Endodermal cell (in vitro differentiated cells): ENCODE measurements at regions not wholly inside any gene's neighbourhood (a gene's known extent, or its start where the extent isn't known, plus 50 kb on each side); places are given as distances from the start of the nearest gene placed in this dataset.

ENCODE experiments used
- DNase-seq: peaks from one replicate; pipeline ENCODE4 v3.0.0-alpha.2; 2017
- H3K27ac ChIP-seq: 2 replicates; pipeline ENCODE4 v1.5.1; 2013; ENCODE audit warnings: mild to moderate bottlenecking, low read depth, low read length, moderate library complexity
- H3K27me3 ChIP-seq: 2 replicates; pipeline ENCODE4 v1.6.1; 2013; ENCODE audit warnings: mild to moderate bottlenecking, low read length, moderate library complexity; ENCODE audit not compliant: insufficient read depth, control insufficient read depth, poor library complexity, severe bottlenecking
- H3K36me3 ChIP-seq: 2 replicates; pipeline ENCODE4 v1.7.0; 2013; ENCODE audit warnings: mild to moderate bottlenecking, low read length, moderate library complexity; ENCODE audit not compliant: control insufficient read depth, insufficient read depth
- H3K4me1 ChIP-seq: one replicate; pipeline ENCODE4 v1.7.0; 2013; ENCODE audit warnings: low read length; ENCODE audit not compliant: control insufficient read depth, insufficient read depth
- H3K4me3 ChIP-seq: 2 replicates; pipeline ENCODE4 v1.5.1; 2013; ENCODE audit warnings: mild to moderate bottlenecking, low read length, moderate library complexity
- H3K9ac ChIP-seq: 2 replicates; pipeline ENCODE4 v1.6.1; 2013; ENCODE audit warnings: mild to moderate bottlenecking, low read length, moderate library complexity; ENCODE audit not compliant: poor library complexity, severe bottlenecking; ENCODE audit errors: extremely low read depth
- H3K9me3 ChIP-seq: 2 replicates; pipeline ENCODE4 v1.6.1; 2013; ENCODE audit warnings: mild to moderate bottlenecking, low read length, moderate library complexity; ENCODE audit not compliant: control insufficient read depth
- H3K27ac Mint-ChIP-seq: 2 replicates; pipeline ENCODE4 v1.8.0; 2020; ENCODE audit warnings: mixed read lengths
- H3K27me3 Mint-ChIP-seq: 2 replicates; pipeline ENCODE4 v1.8.0; 2021; ENCODE audit warnings: mild to moderate bottlenecking, mixed read lengths; ENCODE audit not compliant: insufficient read depth
- H3K36me3 Mint-ChIP-seq: 2 replicates; pipeline ENCODE4 v1.8.0; 2020; ENCODE audit warnings: low read depth, mixed read lengths
- H3K4me1 Mint-ChIP-seq: 2 replicates; pipeline ENCODE4 v1.8.0; 2020; ENCODE audit warnings: mixed read lengths
- H3K4me3 Mint-ChIP-seq: 2 replicates; pipeline ENCODE4 v1.8.0; 2020; ENCODE audit warnings: mild to moderate bottlenecking, moderate library complexity, mixed read lengths
- H3K9me3 Mint-ChIP-seq: 2 replicates; pipeline ENCODE4 v1.8.0; 2020; ENCODE audit warnings: mild to moderate bottlenecking, mixed read lengths
- CTCF ChIP-seq: fragments of 200-600 bp; sonication (generic); conservative IDR thresholded peaks from 2 replicates; pipeline ENCODE4 v1.5.0; 2021; ENCODE audit warnings: antibody characterized with exemption, mild to moderate bottlenecking
- WGBS, 2 experiments: methylation state at CpG; one replicate each; pipeline versions ENCODE4 v1.1.5 to v1.1.7; 2013; ENCODE audit warnings: missing lambda C conversion rate in 2 of 2, mixed read lengths in 1 of 2; ENCODE audit not compliant: insufficient coverage in 1 of 2, insufficient read length in 1 of 2; 5-methylcytosine and 5-hydroxymethylcytosine counted together

- no peak for TF ChIP-seq CTCF
- H3K27me3 ChIP-seq = no peaks in the 10 kb centered on the region
- Mint-ChIP-seq H3K27ac (no peak overlapping the region), H3K4me1 (no peaks in the 10 kb centered on the region), H3K36me3 (peaks cover 23% of the 10 kb centered on the region), H3K9me3 (no peaks in the 10 kb centered on the region), H3K27me3 (no peaks in the 10 kb centered on the region), H3K4me3 (no peak overlapping the region)
- no peaks in the 10 kb centered on the region for H3K9me3 ChIP-seq
- H3K4me1 ChIP-seq = no peaks in the 10 kb centered on the region
- peaks cover 41% of the 10 kb centered on the region for H3K36me3 ChIP-seq
- H3K27ac ChIP-seq = no peak overlapping the region
- DNase-seq = no peak
- WGBS, 2 experiments = 85 to 100% methylated on average over 1 of the region's 1 CpG
- H3K4me3 ChIP-seq = no peak overlapping the region
- H3K9ac ChIP-seq = no peak overlapping the region
Observed at GRCh38 chr5:98415663-98416062, 357.8 kb upstream of the RGMB start.

DNA sequence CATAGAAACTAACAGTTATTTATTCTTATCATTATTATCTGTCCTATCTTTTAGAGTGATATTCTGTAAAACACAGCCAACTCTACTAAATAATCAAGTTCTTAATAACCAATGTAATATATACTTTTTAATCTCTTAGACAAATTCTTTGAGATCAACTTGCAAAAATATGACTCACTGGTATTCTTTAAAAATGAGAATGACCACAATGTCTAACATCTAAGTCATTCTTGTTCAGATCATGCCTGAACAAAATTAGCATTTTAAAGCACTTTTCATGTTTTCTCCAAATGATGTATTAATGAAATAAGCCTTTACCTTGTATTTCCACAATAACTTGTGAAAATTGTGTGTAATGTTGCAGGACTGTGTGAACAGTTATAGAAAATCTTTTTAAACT lies 356.9 kb upstream of the RGMB start:
- no peaks in the 10 kb centered on the region for H3K9me3 Mint-ChIP-seq
- no peaks in the 10 kb centered on the region for H3K27me3 Mint-ChIP-seq
- no peak overlapping the region for H3K4me3 Mint-ChIP-seq
- no peak for TF ChIP-seq CTCF
- Histone ChIP-seq H3K4me3 (no peak overlapping the region), H3K9ac (no peak overlapping the region), H3K27me3 (no peaks in the 10 kb centered on the region), H3K27ac (no peak overlapping the region), H3K36me3 (peaks cover 41% of the 10 kb centered on the region), H3K4me1 (no peaks in the 10 kb centered on the region), H3K9me3 (no peaks in the 10 kb centered on the region)
- DNase-seq = no peak
- peaks cover 23% of the 10 kb centered on the region for H3K36me3 Mint-ChIP-seq
- H3K4me1 Mint-ChIP-seq = no peaks in the 10 kb centered on the region
- H3K27ac Mint-ChIP-seq = no peak overlapping the region

DNA sequence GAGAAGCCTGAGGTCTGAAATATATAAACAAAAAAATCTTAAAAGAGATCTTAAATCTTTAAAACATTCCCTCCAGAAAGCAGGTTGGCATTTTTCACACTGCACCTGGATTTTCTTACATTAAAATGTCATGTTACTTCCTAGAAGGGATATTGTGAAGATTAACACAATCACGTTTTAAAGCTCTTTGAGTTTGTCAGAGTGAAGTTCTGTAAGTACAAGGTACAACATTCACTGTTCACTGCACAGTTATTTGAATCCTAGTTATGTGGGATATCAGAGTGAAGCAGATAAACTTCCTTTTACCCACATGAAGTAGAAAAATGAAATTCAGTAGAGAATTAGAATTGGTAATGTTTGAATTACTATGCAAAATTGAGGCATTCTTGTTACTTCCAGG lies 353.6 kb upstream of the RGMB start:
- Histone ChIP-seq H3K4me3 (no peak overlapping the region), H3K9ac (no peak overlapping the region), H3K36me3 (peaks cover 48% of the 10 kb centered on the region), H3K27ac (no peak overlapping the region), H3K4me1 (no peaks in the 10 kb centered on the region), H3K27me3 (no peaks in the 10 kb centered on the region), H3K9me3 (peaks cover 10% of the 10 kb centered on the region)
- WGBS, 2 experiments = 88 to 100% methylated on average over 1 of the region's 1 CpG
- no peak for DNase-seq
- Mint-ChIP-seq H3K27ac (no peak overlapping the region), H3K36me3 (peaks cover 31% of the 10 kb centered on the region), H3K27me3 (no peaks in the 10 kb centered on the region), H3K4me1 (no peaks in the 10 kb centered on the region), H3K9me3 (peaks cover 5% of the 10 kb centered on the region), H3K4me3 (no peak overlapping the region)
- TF ChIP-seq CTCF = no peak
